IPS-NIHi7 (cell line): ENCODE measurements at regions not wholly inside any gene's neighbourhood (a gene's known extent, or its start where the extent isn't known, plus 50 kb on each side); places are given as distances from the start of the nearest gene placed in this dataset.

ENCODE experiments used
- DNase-seq: peaks from one replicate; pipeline ENCODE4 v3.0.0; 2012; ENCODE audit warnings: mixed read lengths; ENCODE audit errors: extremely low spot score

GRCh38 chr4:43781125-43781524 lies 667.5 kb downstream of the KCTD8 start:
- DNase-seq = no peak

GRCh38 chr4:43782391-43782790 lies 666.2 kb downstream of the KCTD8 start:
- no peak for DNase-seq

- DNase-seq = no peak
Observed at GRCh38 chr4:43816116-43816515, 632.5 kb downstream of the KCTD8 start.

- no peak for DNase-seq
Observed at GRCh38 chr4:43822621-43823020, 626.0 kb downstream of the KCTD8 start.

GRCh38 chr4:43835869-43836268 lies 612.7 kb downstream of the KCTD8 start:
- no peak for DNase-seq

GRCh38 chr4:43837171-43837570 lies 611.4 kb downstream of the KCTD8 start:
- DNase-seq = no peak

GRCh38 chr4:43837604-43838003 lies 611.0 kb downstream of the KCTD8 start:
- no peak for DNase-seq

GRCh38 chr4:43842594-43842993 lies 606.0 kb downstream of the KCTD8 start:
- no peak for DNase-seq

GRCh38 chr4:43843501-43843900 lies 605.1 kb downstream of the KCTD8 start:
- DNase-seq = no peak

GRCh38 chr4:43846111-43846587 lies 602.5 kb downstream of the KCTD8 start:
- DNase-seq = no peak

GRCh38 chr4:43853565-43854264 lies 594.9 kb downstream of the KCTD8 start:
- no peak for DNase-seq

- no peak for DNase-seq
Observed at GRCh38 chr4:43855283-43855682, 593.3 kb downstream of the KCTD8 start.

- DNase-seq = no peak
Observed at GRCh38 chr4:43864616-43865146, 583.9 kb downstream of the KCTD8 start.

- no peak for DNase-seq
Observed at GRCh38 chr4:43867908-43868307, 580.7 kb downstream of the KCTD8 start.

GRCh38 chr4:43875655-43876054 lies 573.0 kb downstream of the KCTD8 start:
- DNase-seq = no peak

GRCh38 chr4:43882470-43882869 lies 566.1 kb downstream of the KCTD8 start:
- DNase-seq = no peak

GRCh38 chr4:43886196-43886595 lies 562.4 kb downstream of the KCTD8 start:
- no peak for DNase-seq

- no peak for DNase-seq
Observed at GRCh38 chr4:43898836-43899235, 549.8 kb downstream of the KCTD8 start.

GRCh38 chr4:43903456-43903855 lies 545.2 kb downstream of the KCTD8 start:
- DNase-seq = no peak

GRCh38 chr4:43918377-43918776 lies 530.2 kb downstream of the KCTD8 start:
- DNase-seq = no peak

GRCh38 chr4:43932448-43932847 lies 516.2 kb downstream of the KCTD8 start:
- DNase-seq = no peak

GRCh38 chr4:43943998-43944397 lies 504.6 kb downstream of the KCTD8 start:
- no peak for DNase-seq

- DNase-seq = no peak
Observed at GRCh38 chr4:43959976-43960375, 488.6 kb downstream of the KCTD8 start.

GRCh38 chr4:43968011-43968410 lies 480.6 kb downstream of the KCTD8 start:
- no peak for DNase-seq
